ENCODE measurements at regions not wholly inside any gene's neighbourhood (a gene's known extent, or its start where the extent isn't known, plus 50 kb on each side); places are given as distances from the start of the nearest gene placed in this dataset.
A peak's percentile ranks its signal among the peaks of the same experiment; 100 is the strongest.

DNA sequence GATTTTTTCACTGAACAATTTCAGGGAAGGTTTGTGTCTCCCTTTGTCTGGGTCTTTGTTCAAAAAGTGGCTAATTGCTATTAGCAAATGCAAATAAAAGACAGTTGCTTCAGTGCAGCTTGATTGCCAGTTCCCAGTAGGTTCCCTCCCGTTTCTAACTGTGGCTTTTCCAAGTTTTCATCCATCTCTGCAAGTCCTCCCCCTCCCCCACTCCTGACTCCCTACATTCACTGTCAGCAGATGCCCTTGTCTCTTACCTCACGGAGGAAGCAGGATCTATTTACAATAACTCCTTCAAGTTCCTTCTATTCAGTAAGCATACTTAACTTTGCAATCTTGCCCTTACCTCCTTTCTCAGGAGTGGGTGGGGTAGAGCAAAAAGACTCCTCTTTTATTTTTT, 55.4 kb upstream of the SCEL start:
- no peak for DNase-seq (ENCODE audit: low spot score)

DNA sequence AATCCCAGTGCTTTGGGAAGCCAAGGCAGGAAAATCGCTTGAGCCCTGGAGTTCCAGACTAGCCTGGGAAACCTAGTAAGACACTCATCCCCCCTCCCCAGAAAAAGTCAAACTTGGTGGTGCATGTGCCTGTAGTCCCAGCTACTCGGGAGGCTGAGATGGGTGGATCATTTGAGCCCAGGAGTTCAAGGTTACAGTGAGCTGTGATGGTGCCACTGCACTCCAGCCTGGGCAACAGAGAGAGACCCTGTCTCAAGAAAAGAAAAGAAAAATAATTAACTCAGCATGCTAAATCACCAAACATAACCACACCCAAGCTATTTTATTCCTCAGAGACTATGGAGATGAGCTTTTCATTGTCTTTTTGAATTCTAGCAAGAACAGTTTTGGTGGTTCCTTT, 56.2 kb upstream of the SCEL start:
- no peak for DNase-seq (ENCODE audit: low spot score)

DNA sequence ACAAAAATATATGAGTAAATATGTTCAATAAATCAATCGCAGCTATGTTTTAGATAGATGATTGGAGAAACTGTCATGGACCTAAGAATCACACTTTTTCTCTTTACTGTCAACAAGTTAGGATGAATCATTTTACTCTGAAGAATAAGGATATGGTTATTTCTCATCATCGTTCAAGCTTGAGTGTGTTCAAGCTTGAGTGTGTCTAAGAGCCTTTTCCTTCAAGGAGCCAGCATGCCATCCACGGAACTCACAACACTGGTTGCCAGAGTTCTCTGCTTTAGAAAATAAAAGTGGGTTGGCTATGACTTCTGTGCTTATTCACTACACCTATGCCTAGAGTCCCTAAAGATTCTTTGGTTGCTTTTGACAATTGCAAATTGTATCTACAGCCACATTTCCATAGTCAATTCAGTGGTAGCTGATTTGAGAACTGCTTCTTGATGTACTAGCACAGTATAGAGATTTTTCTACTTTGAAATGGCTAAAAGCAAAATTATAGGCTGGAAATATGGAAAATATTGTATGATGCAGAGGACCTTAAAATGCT, 58.1 kb upstream of the SCEL start:
- peak; percentile 65 for DNase-seq (ENCODE audit: low spot score)

DNA sequence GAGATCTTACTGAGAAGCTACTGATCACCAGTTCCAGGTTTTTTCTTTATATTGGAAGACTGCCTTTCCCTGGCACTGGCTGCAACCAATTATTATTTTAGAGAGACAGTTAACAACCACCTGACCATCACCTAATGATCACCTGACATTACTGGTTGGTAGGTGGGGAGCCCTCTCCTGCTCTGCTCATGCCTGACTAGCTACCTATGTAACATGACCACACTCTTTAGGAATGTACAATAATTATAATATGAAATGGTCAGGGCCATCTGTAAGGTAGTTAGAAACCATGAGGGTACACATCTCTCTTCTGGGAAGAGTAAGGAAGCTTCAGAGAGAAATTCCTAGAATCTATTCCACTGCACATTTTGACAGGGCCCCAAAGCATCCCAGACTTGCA, 59.0 kb upstream of the SCEL start:
- peak; percentile 72 for DNase-seq (ENCODE audit: low spot score)

DNA sequence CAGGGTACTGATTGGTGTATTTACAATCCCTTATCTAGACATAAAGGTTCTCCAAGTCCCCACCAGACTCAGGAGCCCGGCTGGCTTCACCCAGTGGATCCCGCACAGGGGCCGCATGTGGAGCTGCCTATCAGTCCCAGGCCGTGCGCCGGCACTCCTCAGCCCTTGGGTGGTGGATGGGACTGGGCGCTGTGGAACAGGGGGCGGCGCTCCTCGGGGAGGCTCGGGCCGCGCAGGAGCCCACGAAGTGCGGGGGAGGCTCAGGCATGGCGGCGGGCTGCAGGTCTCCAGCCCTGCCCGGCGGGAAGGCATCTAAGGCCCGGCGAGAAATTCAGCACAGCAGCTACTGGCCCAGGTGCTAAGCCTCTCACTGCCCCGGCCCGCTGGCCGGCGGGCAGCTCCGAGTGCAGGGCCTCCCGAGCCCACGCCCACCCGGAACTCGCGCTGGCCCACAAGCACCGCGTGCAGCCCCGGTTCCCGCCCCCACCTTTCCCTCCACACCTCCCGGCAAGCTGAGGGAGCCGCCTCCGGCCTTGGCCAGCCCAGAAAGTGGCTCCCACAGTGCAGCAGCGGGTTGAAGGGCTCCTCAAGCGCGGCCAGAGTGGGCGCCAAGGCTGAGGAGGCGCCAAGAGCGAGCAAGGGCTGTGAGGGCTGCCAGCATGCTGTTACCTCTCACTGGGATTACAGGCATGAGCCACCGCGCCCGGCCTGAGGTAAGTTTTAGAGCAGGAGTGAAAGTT, 60.0 kb upstream of the SCEL start:
- no peak for DNase-seq (ENCODE audit: low spot score)

DNA sequence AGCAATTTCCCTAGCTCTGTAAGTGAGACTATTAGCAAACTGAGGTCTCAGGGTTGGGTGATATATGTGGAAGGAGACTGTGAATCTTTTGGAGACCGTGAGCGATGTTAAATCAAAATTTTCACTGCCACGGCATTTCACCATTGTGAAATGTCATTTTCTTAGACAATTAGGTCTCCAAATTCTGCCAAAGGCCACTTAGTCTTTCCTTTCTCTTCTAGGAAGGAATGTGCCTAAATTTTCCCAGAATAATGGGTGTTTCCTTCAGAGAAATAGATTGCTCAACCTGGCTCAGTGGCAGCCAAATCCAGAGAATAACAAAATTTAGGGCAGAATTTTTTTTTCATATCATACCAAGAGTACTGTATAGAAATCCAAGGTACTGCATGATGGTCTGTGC, 64.5 kb upstream of the SCEL start:
- DNase-seq (ENCODE audit: low spot score): no peak

DNA sequence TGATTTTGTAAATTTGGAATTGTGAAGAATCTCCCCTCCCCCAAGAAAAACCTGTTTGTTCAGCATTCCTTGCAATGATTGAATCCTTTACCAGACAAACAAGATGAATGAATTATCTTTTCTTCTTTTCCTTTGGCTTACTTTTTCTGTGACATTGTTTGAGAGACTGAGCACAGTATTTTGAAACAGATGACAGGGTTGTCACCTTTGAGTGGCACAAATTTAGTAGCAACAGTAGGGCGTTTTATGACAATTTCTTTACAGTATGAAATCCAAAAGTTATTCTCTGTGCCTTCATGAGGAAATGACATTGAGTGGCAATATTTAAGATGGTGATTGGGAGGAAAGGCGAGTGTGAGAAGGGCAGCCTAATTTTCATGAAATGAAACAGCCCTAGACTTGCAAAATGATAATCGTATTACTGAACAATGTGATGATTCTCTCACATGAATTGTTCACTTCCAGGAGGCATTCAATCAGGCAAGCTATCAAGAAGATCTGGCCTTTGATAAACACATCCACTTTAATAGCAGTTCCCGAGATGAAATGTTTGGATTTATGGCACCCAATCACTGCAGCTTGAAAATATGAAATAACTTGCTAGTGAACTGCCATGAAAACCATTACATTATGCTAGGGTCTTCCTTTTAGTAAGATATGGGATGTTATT, 68.6 kb upstream of the SCEL start:
- DNase-seq (ENCODE audit: low spot score): no peak

DNA sequence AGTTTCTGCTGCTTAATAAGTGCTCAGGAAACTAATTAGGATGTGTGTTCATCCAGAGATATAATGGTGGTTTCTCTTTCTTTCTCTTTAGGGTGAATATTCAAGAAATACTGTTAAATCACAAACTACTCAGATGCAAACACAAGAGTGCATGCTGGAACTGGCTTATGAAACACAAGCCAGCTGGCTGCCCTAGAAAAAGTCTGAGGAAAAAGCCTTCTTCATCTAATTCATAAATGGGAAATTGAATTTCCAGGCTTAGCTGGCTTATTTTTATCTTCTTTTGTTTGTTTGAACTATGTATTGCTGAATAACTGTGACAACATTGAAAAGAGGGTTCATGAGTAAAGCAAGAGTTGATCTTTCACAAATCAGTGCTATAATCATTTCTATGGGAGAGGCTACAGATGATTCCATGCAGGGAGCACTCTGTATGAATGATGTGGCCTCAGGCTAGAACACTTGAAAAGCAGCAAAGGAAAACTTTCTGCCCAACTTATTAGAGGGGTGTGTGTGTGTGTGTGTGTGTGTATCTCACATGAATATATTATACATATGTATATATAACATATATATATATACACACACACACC, 69.8 kb upstream of the SCEL start:
- DNase-seq (ENCODE audit: low spot score): no peak

DNA sequence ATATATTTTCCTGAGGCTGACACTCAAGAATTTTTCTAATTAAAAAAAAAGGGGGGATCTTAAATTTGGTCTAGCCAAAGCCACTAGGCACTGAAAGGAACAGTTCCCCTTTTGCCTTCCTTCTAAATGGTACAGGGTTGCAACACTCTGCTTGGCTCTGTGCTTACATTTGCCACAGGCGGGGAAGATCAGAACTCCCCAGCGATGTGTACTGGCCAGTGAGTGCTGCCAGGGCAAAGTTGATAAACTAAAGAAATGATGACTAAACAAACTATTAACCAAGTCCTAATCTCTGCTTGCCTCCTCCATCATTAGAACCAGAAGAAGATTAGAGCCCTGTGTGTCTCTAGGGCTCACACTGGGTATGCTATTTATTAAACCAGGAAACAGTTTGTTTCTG, 75.3 kb upstream of the SCEL start:
- no peak for DNase-seq (ENCODE audit: low spot score)

DNA sequence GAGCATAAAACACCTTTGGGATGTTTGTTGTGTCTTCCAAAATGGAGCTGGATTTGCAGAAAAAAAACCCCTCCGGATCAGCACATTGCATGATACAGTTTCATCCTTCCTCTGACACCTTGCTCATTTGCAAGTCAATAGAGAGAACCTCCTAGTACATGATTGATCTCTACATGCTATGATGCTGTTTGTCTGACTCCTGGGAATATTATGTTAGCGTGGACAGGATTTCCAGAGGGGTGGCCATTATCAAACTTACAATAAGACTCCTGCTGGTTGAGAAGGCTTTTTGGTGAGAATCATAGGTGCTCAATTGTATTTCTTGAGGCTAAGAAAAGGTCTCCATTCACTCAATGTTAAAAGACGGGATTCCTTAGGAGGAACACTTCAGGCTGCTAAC, 75.9 kb upstream of the SCEL start:
- DNase-seq (ENCODE audit: low spot score): no peak

DNA sequence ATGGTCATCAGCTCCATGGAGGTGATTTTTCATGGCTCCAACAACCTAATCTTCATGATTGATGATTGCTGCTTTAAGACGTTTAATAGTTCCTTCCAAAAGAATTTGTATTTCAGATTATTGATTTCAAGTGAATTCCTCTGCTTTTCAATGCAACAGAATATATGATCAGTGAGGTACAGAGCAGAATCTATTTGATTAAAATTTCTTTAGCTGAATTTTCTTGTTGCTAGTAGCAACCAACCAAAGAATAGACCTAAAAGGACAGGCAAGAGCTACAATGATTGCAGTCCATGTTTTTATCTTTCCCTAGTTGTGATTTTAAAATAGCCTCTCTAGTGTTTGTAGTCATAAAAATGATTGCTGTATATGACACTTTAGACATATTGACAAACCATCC, 76.8 kb upstream of the SCEL start:
- DNase-seq (ENCODE audit: low spot score): no peak

DNA sequence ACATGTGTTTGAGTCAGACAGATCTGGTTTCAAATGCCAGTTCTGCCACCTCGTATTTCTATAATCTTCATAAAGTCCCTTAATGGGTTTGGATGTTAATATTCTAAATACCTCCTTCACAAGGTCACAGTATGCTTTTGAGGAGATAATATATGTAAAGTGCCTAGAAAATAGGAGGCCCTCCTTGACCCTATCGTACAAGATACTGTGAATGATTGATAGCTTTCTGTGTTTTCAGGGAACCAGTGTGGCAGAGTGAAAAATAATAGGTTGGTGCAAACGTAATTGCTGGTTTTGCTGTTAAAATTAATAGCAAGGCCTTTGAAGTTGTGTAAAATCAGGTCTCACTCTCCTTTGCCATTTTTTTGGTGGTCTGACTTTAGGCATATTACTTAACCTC, 77.5 kb upstream of the SCEL start:
- DNase-seq (ENCODE audit: low spot score): no peak

DNA sequence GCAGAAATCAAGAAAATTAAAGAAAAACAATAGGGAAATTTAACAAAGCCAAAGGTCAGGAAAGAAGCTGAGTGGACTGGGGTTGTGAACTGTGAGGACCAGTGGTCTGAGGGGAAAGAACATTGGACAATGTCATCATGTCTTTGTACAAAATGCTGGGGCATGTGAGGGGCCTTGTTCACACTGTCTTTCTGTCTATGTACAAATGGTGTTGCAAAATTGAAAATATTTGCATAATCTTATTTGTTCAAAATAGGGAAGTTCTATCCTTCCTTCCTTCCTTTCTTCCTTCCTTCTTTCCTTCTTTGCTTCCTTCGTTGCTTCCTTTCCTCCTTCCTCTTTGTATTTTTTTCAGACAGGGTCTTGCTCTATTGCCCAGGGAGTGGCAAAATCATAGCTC, 79.2 kb upstream of the SCEL start:
- DNase-seq (ENCODE audit: low spot score): no peak

DNA sequence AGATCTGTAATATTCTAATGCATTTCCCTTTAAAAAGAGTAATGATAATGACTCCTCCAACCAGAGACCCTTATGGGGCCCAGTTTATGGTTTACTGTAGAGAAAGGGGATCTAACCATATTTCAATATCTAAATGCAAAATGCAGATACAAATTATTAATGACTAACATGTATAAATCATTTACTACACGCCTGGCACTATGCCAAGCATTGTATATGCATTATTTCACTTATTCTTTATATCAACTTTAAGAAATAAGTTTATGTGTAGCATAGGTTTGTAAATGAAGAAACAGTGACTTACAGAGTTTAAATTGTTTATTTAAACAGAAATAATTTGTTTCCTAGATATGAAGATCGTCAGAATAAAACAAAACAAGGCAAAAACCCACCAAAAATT, 86.2 kb upstream of the SCEL start:
- DNase-seq (ENCODE audit: low spot score): no peak

DNA sequence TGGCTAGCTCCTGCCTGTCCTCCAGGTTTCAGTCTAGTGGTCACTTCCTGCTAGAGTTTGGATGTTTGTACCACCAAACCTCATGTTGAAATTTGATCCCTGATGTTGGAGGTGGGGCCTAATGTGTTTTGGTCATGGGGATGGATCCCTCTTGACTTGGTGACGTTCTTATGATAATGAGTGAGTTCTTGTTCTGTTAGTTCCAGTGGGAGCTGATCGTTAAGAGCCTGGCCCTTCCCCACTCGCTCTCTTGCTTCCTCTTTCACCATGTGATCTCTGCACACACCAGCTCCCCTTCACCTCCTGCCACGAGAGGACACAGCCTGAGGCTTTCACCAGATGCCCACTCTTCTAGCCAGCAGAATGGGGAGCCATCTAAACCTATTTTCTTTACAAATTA, 86.8 kb upstream of the SCEL start:
- DNase-seq (ENCODE audit: low spot score): no peak

DNA sequence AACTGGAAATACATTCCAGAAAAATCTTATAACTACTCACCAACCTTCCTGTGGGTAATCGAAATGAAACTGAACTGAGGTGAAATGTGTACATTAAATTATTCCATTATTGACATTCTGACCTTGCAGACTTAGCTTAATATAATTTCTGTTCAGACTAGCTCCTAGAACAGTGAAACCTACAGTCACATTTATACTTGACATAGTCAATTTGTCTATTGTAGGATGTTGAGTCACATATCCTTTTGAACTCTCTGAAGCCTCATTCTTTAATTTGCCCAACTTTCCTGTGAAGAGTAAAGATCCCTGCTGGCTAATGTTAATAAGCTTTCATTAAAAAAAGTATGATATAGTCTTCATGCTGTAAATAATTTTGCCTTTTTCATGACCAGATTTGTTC, 92.0 kb upstream of the SCEL start:
- DNase-seq (ENCODE audit: low spot score): no peak

DNA sequence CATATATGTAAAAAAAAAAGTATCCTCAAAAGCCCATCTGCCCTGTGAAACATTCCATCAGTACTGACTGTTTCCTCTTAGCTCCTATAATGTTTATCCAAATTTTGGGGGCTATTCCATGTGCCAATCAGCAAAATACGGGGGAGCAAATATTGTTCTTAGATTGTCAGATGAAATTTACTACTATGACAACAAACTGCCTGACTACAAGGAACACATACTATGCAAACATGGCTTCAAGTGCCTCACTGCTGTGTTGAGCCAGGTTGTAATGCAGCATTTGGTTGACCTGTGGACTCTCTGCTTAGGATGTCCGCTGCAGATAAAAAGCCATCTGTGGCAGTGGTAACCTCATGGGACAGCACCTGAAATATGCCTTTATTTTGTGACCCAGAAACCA, 98.2 kb upstream of the SCEL start:
- DNase-seq (ENCODE audit: low spot score): no peak

DNA sequence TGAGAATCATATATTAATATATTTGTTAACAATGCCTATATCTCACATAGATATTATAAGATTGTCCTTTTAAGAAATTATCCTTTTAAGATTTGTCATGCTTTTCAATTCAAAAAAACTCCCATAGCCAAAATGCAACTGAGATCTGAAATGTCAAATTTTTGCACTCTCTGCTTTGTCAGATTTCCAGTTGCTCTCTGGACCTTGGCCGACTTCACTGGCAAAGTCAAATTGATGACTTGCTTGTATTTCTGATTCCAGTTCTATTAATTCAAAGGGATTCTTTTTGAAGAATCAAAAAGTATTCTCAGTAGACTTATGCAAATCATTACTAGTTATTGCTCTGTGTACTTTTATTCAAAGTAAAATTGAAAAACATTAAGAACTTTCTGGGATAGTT, 101.2 kb upstream of the SCEL start:
- no peak for DNase-seq (ENCODE audit: low spot score)

DNA sequence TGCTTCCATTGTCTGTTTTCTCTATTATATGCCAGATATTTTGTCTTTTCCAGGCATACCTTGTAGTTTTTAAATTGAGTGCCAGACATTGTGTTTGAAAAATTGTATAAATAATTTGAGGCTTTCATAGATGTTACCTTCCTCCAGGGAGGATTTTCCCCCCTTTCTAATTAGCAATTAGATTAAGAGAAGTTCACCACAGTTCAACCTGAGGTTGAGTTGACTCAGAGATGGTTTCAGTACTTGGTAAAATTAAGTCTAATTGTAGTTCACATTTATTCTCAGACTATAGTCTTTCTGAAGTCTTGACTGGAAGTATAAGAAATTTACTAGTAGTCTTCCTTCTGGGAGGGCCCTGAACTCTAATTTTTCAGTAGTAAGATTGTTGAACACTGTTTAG, 104.1 kb upstream of the SCEL start:
- no peak for DNase-seq (ENCODE audit: low spot score)

DNA sequence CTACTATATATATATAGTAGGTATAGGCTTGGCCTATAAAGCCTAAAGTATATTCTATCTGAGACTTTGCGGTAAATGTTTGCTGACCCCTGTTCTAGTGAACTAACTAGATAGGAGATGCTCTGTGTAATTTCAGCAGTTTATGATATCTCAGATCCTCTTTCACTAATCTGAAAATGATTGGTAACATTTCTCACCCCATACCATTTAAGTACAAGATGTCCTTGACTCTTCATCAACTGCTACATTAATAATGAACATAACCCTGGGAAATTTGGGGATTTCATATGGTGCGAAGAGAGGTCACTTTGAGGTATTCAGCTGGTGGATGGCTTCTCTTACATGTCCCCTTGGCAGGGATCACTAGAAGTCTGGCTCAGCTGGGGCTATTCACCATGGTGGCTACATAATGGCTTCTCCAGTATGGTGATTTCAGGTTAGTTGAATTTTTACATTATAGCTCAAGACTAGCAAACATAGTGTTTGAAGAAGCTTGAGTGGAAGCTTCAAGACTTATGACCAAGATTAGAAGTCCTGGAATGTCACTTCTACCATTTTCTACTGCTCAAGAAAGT, 103.6 kb upstream of the MYCBP2 start:
- DNase-seq (ENCODE audit: low spot score): no peak

DNA sequence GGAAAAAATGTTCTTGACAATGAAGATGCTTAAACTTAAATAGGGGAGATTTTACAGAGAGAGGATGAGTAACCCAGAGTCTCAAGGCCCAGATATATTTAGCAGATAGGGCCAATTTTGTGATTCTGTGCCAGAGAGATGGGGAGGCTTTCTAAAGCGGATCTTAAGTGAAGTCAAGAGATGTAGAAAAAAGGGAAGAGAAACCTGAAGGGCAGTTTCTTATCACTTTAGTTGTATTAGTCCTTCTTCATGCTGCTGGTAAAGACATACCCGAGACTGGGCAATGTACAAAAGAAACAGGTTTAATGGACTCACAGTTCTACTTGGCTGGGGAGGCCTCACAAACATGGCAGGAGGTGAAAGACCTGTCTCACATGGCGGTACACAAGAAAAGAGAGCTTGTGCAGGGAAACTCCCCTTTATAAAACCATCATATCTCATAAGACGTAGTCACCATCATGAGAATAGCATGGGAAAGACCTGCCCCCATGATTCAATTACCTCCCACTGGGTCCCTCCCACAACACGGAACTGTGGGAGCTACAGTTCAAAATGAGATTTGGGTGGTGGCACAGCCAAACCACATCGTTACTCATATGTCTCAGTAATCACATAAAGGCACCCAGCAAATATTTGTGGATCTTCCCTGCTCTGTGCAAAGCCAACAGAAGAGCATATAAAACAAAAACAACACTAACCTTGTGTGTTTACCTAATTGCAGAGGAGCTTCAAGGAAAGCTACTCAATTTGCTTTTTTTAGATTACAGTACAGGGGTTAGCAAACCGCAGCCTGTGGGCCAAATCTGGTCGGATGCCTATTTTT, 102.6 kb upstream of the MYCBP2 start:
- DNase-seq (ENCODE audit: low spot score): no peak

DNA sequence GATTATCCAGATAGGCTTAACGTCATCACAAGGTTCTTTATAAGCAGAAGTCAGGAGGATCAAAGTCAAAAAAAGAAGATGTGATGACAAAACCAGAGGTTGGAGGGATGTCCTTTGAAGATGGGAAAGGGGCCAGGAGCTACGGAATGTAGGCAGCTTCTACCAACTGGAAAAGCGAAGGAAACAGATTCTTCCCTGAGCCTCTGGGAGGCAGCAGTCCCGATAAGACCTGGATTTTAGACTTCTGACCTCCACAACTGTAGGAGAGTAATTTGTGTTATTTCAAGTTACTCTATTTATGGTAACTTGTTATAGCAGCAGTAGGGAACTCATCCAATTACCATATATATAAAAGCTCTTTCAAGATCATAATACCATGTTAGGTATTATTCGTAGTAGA, 98.8 kb upstream of the MYCBP2 start:
- DNase-seq (ENCODE audit: low spot score): no peak
